ENCODE measurements at regions not wholly inside any gene's neighbourhood (a gene's known extent, or its start where the extent isn't known, plus 50 kb on each side); places are given as distances from the start of the nearest gene placed in this dataset.

- Mint-ChIP-seq H3K9me3 (ENCODE audit: unreplicated experiment) (no peaks in the 10 kb centered on the region), H3K4me1 (ENCODE audit: unreplicated experiment) (no peaks in the 10 kb centered on the region), H3K27me3 (ENCODE audit: unreplicated experiment) (no peaks in the 10 kb centered on the region), H3K27ac (ENCODE audit: unreplicated experiment) (no peak overlapping the region), H3K36me3 (ENCODE audit: low read depth, unreplicated experiment) (no peaks in the 10 kb centered on the region), H3K4me3 (ENCODE audit: unreplicated experiment) (no peak overlapping the region)
- no peak for DNase-seq (ENCODE audit: low spot score)
- no peak for TF ChIP-seq CTCF (IDR thresholded peaks at IDR 0.05; ENCODE audit: unreplicated experiment)
Measured at GRCh38 chr4:149247164-149247563, 568.5 kb downstream of the IQCM start.

GRCh38 chr4:149245333-149245732, 570.3 kb downstream of the IQCM start:
- no peak for DNase-seq (ENCODE audit: low spot score)
- H3K27me3 Mint-ChIP-seq (ENCODE audit: unreplicated experiment), result no peaks in the 10 kb centered on the region
- no peak overlapping the region for H3K4me3 Mint-ChIP-seq (ENCODE audit: unreplicated experiment)
- no peaks in the 10 kb centered on the region for H3K9me3 Mint-ChIP-seq (ENCODE audit: unreplicated experiment)
- H3K27ac Mint-ChIP-seq (ENCODE audit: unreplicated experiment), result no peak overlapping the region
- no peaks in the 10 kb centered on the region for H3K4me1 Mint-ChIP-seq (ENCODE audit: unreplicated experiment)
- no peaks in the 10 kb centered on the region for H3K36me3 Mint-ChIP-seq (ENCODE audit: low read depth, unreplicated experiment)
- TF ChIP-seq CTCF (IDR thresholded peaks at IDR 0.05; ENCODE audit: unreplicated experiment), result no peak

- TF ChIP-seq CTCF (IDR thresholded peaks at IDR 0.05; ENCODE audit: unreplicated experiment), result no peak
- Mint-ChIP-seq H3K36me3 (ENCODE audit: low read depth, unreplicated experiment) (no peaks in the 10 kb centered on the region), H3K4me3 (ENCODE audit: unreplicated experiment) (no peak overlapping the region), H3K27me3 (ENCODE audit: unreplicated experiment) (no peaks in the 10 kb centered on the region), H3K27ac (ENCODE audit: unreplicated experiment) (no peak overlapping the region), H3K9me3 (ENCODE audit: unreplicated experiment) (no peaks in the 10 kb centered on the region), H3K4me1 (ENCODE audit: unreplicated experiment) (no peaks in the 10 kb centered on the region)
- no peak for DNase-seq (ENCODE audit: low spot score)
Measured at GRCh38 chr4:149238097-149238496, 577.5 kb downstream of the IQCM start.

GRCh38 chr4:149234798-149235197, 580.8 kb downstream of the IQCM start:
- Mint-ChIP-seq H3K4me3 (ENCODE audit: unreplicated experiment) (no peak overlapping the region), H3K9me3 (ENCODE audit: unreplicated experiment) (no peaks in the 10 kb centered on the region), H3K4me1 (ENCODE audit: unreplicated experiment) (no peaks in the 10 kb centered on the region), H3K27me3 (ENCODE audit: unreplicated experiment) (no peaks in the 10 kb centered on the region), H3K27ac (ENCODE audit: unreplicated experiment) (no peak overlapping the region), H3K36me3 (ENCODE audit: low read depth, unreplicated experiment) (no peaks in the 10 kb centered on the region)
- TF ChIP-seq CTCF (IDR thresholded peaks at IDR 0.05; ENCODE audit: unreplicated experiment), result no peak
- DNase-seq (ENCODE audit: low spot score), result no peak

GRCh38 chr4:149223659-149224058, 592.0 kb downstream of the IQCM start:
- Mint-ChIP-seq H3K9me3 (ENCODE audit: unreplicated experiment) (no peaks in the 10 kb centered on the region), H3K27ac (ENCODE audit: unreplicated experiment) (no peak overlapping the region), H3K27me3 (ENCODE audit: unreplicated experiment) (no peaks in the 10 kb centered on the region), H3K36me3 (ENCODE audit: low read depth, unreplicated experiment) (no peaks in the 10 kb centered on the region), H3K4me3 (ENCODE audit: unreplicated experiment) (no peak overlapping the region), H3K4me1 (ENCODE audit: unreplicated experiment) (no peaks in the 10 kb centered on the region)
- DNase-seq (ENCODE audit: low spot score), result no peak
- TF ChIP-seq CTCF (IDR thresholded peaks at IDR 0.05; ENCODE audit: unreplicated experiment), result no peak

All from endothelial cell (in vitro differentiated cells).